PC-9 (cell line): ENCODE measurements at regions not wholly inside any gene's neighbourhood (a gene's known extent, or its start where the extent isn't known, plus 50 kb on each side); places are given as distances from the start of the nearest gene placed in this dataset.

Source experiments
- CTCF ChIP-seq: fragments of 200-600 bp; sonication (generic); conservative IDR thresholded peaks from 2 replicates; pipeline ENCODE4 v1.6.1; 2017; ENCODE audit warnings: mixed run types, antibody characterized with exemption, mild to moderate bottlenecking, moderate library complexity
- EZH2 ChIP-seq: fragments of 200-600 bp; sonication (generic); IDR thresholded peaks from 2 replicates; pipeline ENCODE4 v1.8.0; 2017; ENCODE audit warnings: antibody characterized with exemption, low read depth

- TF ChIP-seq EZH2 (no peak), CTCF (no peak)
Observed at GRCh38 chr13:73281746-73282145, 222.9 kb downstream of the KLF5 start.
